HEK293 (cell line): ENCODE measurements at regions not wholly inside any gene's neighbourhood (a gene's known extent, or its start where the extent isn't known, plus 50 kb on each side); places are given as distances from the start of the nearest gene placed in this dataset.

Experiments
- BCL11A ChIP-seq: fragments of 450-650 bp; formaldehyde crosslinking; IDR thresholded peaks from 2 replicates; pipeline ENCODE4 v1.5.1; 2016; ENCODE audit warnings: low read depth, missing biosample characterization, missing genetic modification characterization
- KLF10 ChIP-seq: fragments of 450-650 bp; IDR thresholded peaks from 2 replicates; pipeline ENCODE4 v1.5.1; 2018; ENCODE audit warnings: missing biosample characterization, mild to moderate bottlenecking, missing genetic modification characterization
- KLF16 ChIP-seq: fragments of 450-650 bp; formaldehyde crosslinking; IDR thresholded peaks from 2 replicates; pipeline ENCODE4 v1.5.1; 2017; ENCODE audit warnings: missing biosample characterization, missing genetic modification characterization
- TCF7L2 ChIP-seq: IDR thresholded peaks from 2 replicates; pipeline ENCODE4 v1.6.1; 2011; ENCODE audit warnings: low read depth, mild to moderate bottlenecking, inconsistent platforms, low read length, moderate library complexity, borderline replicate concordance
- ZNF184 ChIP-seq: fragments of 450-650 bp; IDR thresholded peaks from 2 replicates; pipeline ENCODE4 v1.5.1; 2018; ENCODE audit warnings: missing biosample characterization, mild to moderate bottlenecking, missing genetic modification characterization
- ZNF423 ChIP-seq: fragments of 450-650 bp; formaldehyde crosslinking; IDR thresholded peaks from 2 replicates; pipeline ENCODE4 v1.5.1; 2016; ENCODE audit warnings: missing biosample characterization, missing genetic modification characterization
- ZNF776 ChIP-seq: fragments of 450-650 bp; formaldehyde crosslinking; IDR thresholded peaks from 2 replicates; pipeline ENCODE4 v1.5.0; 2017; ENCODE audit warnings: missing biosample characterization, missing genetic modification characterization, borderline replicate concordance
- ZNF837 ChIP-seq: fragments of 450-650 bp; formaldehyde crosslinking; IDR thresholded peaks from 2 replicates; pipeline ENCODE4 v1.5.1; 2016; ENCODE audit warnings: missing biosample characterization, missing genetic modification characterization
- TF ChIP-seq, protein P1 (sequence below): fragments of 450-650 bp; formaldehyde crosslinking; IDR thresholded peaks from 2 replicates; pipeline ENCODE4 v1.5.1; 2016; ENCODE audit warnings: missing biosample characterization, missing genetic modification characterization
- TF ChIP-seq, protein P2 (sequence below): fragments of 450-650 bp; formaldehyde crosslinking; IDR thresholded peaks from 2 replicates; pipeline ENCODE4 v1.5.1; 2016; ENCODE audit warnings: missing biosample characterization, missing genetic modification characterization
- TF ChIP-seq, protein P3 (sequence below): fragments of 450-650 bp; formaldehyde crosslinking; optimal IDR thresholded peaks from 2 replicates; pipeline ENCODE3; 2016; ENCODE audit warnings: missing biosample characterization, mild to moderate bottlenecking, missing genetic modification characterization
- TF ChIP-seq, protein P4 (sequence below): fragments of 450-650 bp; formaldehyde crosslinking; IDR thresholded peaks from 2 replicates; pipeline ENCODE4 v1.5.1; 2016; ENCODE audit warnings: missing biosample characterization, missing genetic modification characterization
- TF ChIP-seq, protein P5 (sequence below): fragments of 450-650 bp; IDR thresholded peaks from 2 replicates; pipeline ENCODE4 v1.5.1; 2018; ENCODE audit warnings: missing biosample characterization, missing genetic modification characterization
- TF ChIP-seq, protein P6 (sequence below): fragments of 450-650 bp; formaldehyde crosslinking; IDR thresholded peaks from 2 replicates; pipeline ENCODE4 v1.5.1; 2017; ENCODE audit warnings: missing biosample characterization, missing genetic modification characterization

DNA sequence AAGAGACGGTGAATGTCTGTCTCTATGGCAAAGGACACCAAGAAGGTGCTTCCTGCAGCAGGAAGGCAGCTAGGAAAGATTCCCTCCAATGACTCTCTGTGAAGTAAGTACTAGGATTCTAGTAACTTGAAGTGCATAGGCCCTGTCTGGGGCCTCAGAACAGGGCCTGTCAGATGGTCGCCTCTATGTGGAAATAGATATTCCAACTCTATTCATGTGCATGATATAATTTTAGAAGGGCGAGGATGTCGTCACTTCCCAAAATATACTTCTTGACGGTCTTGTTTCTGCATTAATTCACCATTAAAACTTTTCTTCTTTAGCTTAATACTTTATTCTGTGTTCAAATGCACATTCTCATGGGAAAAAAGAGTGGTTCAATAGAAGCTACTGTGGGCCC is 167.0 kb downstream of the TLE3 start:
- TF ChIP-seq, protein P1, sequence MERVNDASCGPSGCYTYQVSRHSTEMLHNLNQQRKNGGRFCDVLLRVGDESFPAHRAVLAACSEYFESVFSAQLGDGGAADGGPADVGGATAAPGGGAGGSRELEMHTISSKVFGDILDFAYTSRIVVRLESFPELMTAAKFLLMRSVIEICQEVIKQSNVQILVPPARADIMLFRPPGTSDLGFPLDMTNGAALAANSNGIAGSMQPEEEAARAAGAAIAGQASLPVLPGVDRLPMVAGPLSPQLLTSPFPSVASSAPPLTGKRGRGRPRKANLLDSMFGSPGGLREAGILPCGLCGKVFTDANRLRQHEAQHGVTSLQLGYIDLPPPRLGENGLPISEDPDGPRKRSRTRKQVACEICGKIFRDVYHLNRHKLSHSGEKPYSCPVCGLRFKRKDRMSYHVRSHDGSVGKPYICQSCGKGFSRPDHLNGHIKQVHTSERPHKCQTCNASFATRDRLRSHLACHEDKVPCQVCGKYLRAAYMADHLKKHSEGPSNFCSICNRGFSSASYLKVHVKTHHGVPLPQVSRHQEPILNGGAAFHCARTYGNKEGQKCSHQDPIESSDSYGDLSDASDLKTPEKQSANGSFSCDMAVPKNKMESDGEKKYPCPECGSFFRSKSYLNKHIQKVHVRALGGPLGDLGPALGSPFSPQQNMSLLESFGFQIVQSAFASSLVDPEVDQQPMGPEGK (tag by site-specific recombination) = no peak
- TF ChIP-seq, protein P2, sequence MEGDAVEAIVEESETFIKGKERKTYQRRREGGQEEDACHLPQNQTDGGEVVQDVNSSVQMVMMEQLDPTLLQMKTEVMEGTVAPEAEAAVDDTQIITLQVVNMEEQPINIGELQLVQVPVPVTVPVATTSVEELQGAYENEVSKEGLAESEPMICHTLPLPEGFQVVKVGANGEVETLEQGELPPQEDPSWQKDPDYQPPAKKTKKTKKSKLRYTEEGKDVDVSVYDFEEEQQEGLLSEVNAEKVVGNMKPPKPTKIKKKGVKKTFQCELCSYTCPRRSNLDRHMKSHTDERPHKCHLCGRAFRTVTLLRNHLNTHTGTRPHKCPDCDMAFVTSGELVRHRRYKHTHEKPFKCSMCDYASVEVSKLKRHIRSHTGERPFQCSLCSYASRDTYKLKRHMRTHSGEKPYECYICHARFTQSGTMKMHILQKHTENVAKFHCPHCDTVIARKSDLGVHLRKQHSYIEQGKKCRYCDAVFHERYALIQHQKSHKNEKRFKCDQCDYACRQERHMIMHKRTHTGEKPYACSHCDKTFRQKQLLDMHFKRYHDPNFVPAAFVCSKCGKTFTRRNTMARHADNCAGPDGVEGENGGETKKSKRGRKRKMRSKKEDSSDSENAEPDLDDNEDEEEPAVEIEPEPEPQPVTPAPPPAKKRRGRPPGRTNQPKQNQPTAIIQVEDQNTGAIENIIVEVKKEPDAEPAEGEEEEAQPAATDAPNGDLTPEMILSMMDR (tag by site-specific recombination) = no peak
- TF ChIP-seq, protein P3, sequence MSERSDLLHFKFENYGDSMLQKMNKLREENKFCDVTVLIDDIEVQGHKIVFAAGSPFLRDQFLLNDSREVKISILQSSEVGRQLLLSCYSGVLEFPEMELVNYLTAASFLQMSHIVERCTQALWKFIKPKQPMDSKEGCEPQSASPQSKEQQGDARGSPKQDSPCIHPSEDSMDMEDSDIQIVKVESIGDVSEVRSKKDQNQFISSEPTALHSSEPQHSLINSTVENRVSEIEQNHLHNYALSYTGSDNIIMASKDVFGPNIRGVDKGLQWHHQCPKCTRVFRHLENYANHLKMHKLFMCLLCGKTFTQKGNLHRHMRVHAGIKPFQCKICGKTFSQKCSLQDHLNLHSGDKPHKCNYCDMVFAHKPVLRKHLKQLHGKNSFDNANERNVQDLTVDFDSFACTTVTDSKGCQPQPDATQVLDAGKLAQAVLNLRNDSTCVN = no peak
- TF ChIP-seq ZNF184 (tag by site-specific recombination) = no peak
- TF ChIP-seq, protein P4, sequence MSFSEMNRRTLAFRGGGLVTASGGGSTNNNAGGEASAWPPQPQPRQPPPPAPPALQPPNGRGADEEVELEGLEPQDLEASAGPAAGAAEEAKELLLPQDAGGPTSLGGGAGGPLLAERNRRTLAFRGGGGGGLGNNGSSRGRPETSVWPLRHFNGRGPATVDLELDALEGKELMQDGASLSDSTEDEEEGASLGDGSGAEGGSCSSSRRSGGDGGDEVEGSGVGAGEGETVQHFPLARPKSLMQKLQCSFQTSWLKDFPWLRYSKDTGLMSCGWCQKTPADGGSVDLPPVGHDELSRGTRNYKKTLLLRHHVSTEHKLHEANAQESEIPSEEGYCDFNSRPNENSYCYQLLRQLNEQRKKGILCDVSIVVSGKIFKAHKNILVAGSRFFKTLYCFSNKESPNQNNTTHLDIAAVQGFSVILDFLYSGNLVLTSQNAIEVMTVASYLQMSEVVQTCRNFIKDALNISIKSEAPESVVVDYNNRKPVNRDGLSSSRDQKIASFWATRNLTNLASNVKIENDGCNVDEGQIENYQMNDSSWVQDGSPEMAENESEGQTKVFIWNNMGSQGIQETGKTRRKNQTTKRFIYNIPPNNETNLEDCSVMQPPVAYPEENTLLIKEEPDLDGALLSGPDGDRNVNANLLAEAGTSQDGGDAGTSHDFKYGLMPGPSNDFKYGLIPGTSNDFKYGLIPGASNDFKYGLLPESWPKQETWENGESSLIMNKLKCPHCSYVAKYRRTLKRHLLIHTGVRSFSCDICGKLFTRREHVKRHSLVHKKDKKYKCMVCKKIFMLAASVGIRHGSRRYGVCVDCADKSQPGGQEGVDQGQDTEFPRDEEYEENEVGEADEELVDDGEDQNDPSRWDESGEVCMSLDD (tag by site-specific recombination) = no peak
- TF ChIP-seq KLF16 = no peak
- no peak for TF ChIP-seq ZNF423
- TF ChIP-seq BCL11A (tag by site-specific recombination) = no peak
- no peak for TF ChIP-seq ZNF837 (tag by site-specific recombination)
- no peak for TF ChIP-seq KLF10 (tag by site-specific recombination)
- TF ChIP-seq ZNF776 (tag by site-specific recombination) = no peak
- TF ChIP-seq, protein P5, sequence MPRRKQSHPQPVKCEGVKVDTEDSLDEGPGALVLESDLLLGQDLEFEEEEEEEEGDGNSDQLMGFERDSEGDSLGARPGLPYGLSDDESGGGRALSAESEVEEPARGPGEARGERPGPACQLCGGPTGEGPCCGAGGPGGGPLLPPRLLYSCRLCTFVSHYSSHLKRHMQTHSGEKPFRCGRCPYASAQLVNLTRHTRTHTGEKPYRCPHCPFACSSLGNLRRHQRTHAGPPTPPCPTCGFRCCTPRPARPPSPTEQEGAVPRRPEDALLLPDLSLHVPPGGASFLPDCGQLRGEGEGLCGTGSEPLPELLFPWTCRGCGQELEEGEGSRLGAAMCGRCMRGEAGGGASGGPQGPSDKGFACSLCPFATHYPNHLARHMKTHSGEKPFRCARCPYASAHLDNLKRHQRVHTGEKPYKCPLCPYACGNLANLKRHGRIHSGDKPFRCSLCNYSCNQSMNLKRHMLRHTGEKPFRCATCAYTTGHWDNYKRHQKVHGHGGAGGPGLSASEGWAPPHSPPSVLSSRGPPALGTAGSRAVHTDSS (tag by site-specific recombination) = no peak
- TF ChIP-seq, protein P6, sequence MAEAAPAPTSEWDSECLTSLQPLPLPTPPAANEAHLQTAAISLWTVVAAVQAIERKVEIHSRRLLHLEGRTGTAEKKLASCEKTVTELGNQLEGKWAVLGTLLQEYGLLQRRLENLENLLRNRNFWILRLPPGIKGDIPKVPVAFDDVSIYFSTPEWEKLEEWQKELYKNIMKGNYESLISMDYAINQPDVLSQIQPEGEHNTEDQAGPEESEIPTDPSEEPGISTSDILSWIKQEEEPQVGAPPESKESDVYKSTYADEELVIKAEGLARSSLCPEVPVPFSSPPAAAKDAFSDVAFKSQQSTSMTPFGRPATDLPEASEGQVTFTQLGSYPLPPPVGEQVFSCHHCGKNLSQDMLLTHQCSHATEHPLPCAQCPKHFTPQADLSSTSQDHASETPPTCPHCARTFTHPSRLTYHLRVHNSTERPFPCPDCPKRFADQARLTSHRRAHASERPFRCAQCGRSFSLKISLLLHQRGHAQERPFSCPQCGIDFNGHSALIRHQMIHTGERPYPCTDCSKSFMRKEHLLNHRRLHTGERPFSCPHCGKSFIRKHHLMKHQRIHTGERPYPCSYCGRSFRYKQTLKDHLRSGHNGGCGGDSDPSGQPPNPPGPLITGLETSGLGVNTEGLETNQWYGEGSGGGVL (tag by site-specific recombination) = no peak
- TF ChIP-seq TCF7L2 = no peak
